ENCODE measurements at regions not wholly inside any gene's neighbourhood (a gene's known extent, or its start where the extent isn't known, plus 50 kb on each side); places are given as distances from the start of the nearest gene placed in this dataset.

DNA sequence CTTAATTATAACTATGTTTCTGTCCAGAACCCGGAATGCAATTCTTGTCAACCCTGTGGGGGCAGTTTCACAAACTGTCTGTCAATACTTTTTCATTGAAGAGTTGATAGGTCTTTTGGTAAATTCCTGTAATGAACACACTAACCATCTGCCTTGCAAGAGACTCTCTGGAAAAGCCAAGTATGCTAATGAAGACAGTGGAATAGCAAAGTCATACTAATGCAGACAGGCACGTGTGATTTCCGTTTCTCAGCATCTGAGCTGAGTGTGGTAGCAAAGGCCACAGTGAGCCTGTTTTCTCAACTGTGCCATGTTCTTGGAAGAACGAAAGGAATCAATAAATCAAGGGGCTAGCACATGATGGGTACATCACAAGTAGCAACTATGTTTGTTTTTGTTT, 494.1 kb upstream of the NRP1 start:
- no peak overlapping the region for H3K4me3 ChIP-seq (ENCODE audit: low read depth, low read length)
- no peak for TF ChIP-seq CTCF (IDR thresholded peaks at IDR 0.05; ENCODE audit: insufficient read depth, low read length)
- DNase-seq (ENCODE audit: low read depth): no peak

- TF ChIP-seq CTCF (IDR thresholded peaks at IDR 0.05; ENCODE audit: insufficient read depth, low read length): no peak
- H3K4me3 ChIP-seq (ENCODE audit: low read depth, low read length): no peak overlapping the region
- no peak for DNase-seq (ENCODE audit: low read depth)
These were observed 491.7 kb upstream of the NRP1 start for GRCh38 chr10:33826186-33826585.

- H3K4me3 ChIP-seq (ENCODE audit: low read depth, low read length): no peak overlapping the region
- TF ChIP-seq CTCF (IDR thresholded peaks at IDR 0.05; ENCODE audit: insufficient read depth, low read length): no peak
- no peak for DNase-seq (ENCODE audit: low read depth)
These were observed 488.3 kb upstream of the NRP1 start for GRCh38 chr10:33822774-33823173.

DNA sequence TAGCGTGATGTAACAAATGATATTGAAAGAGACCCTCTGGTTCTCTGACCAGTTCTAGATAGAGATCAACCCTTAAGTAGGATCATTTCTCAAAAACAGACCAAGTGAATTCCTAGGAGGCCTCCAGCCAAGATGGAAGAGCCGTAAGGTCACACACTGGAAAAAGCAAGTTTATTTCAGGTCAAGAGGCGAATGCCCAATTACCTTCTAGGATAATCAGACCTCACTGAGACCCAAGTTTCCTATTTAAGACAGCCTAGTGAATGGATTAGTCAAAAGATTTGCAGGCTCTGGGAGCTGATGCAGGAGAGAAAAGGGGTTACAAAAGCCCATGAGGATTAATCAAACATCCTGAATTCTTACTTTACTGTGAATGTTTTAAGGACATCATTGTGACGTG, 486.1 kb upstream of the NRP1 start:
- DNase-seq (ENCODE audit: low read depth): no peak
- no peak overlapping the region for H3K4me3 ChIP-seq (ENCODE audit: low read depth, low read length)
- TF ChIP-seq CTCF (IDR thresholded peaks at IDR 0.05; ENCODE audit: insufficient read depth, low read length): no peak

- TF ChIP-seq CTCF (IDR thresholded peaks at IDR 0.05; ENCODE audit: insufficient read depth, low read length): no peak
- H3K4me3 ChIP-seq (ENCODE audit: low read depth, low read length): no peak overlapping the region
- peak; percentile 14 for DNase-seq (ENCODE audit: low read depth)
These were observed 484.7 kb upstream of the NRP1 start for GRCh38 chr10:33819206-33819605.

DNA sequence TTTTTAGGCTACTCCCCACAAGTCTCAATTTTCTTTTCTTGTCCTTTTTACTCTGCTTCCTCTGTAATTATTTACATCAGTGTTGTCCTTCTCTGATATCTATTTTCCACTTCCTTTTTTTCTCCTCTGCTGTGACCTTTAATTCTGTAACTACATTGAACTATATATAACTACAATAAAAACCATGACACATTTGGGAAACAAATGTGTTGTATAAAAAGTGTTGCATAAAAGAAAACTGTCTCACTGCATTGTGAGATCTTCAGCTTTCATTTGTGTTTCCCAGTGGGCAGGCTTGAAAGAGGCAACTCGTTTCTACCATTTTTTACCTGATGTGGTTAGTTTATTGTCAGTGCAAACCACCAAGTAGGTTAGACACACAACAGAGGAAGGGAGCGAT, 483.9 kb upstream of the NRP1 start:
- no peak for DNase-seq (ENCODE audit: low read depth)
- no peak overlapping the region for H3K4me3 ChIP-seq (ENCODE audit: low read depth, low read length)
- no peak for TF ChIP-seq CTCF (IDR thresholded peaks at IDR 0.05; ENCODE audit: insufficient read depth, low read length)

GRCh38 chr10:33817605-33818004, 483.1 kb upstream of the NRP1 start:
- no peak overlapping the region for H3K4me3 ChIP-seq (ENCODE audit: low read depth, low read length)
- DNase-seq (ENCODE audit: low read depth): no peak
- TF ChIP-seq CTCF (IDR thresholded peaks at IDR 0.05; ENCODE audit: insufficient read depth, low read length): no peak
